Activated CD4-positive, alpha-beta T cell treated with anti-CD3 and anti-CD28 coated beads, Interleukin-2, Interleukin-6, amounts not matched to agents 100 ng/mL and 50 ng/mL, durations not matched to agents 16 hours and 8 hours (primary cell): ENCODE measurements at regions not wholly inside any gene's neighbourhood (a gene's known extent, or its start where the extent isn't known, plus 50 kb on each side); places are given as distances from the start of the nearest gene placed in this dataset.
"Not testable (repeated sequence)": the region's sequence is repeated elsewhere in the genome, so short reads cannot be mapped to it uniquely, and the experiment has no call there.

Experiments used
- DNase-seq: peaks from one replicate; pipeline ENCODE4 v3.0.0-alpha.2; 2020

DNA sequence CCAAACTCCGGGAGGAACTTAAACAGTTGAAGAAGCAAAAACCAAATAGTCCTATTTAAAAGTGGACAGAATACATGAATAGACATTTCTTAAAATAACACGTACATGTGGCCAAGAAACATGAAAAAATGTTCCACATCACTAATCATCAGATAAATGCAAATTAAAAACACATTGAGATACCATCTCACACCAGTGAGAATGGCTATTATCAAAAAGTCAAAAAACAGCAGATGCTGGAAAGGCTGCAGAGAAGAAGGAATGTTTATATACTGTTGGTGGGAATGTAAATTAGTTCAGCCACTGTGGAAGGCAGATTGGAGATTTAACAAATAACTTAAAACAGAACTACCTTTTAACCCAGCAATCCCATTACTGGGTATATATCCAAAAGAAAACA is 283.0 kb upstream of the IZUMO3 start:
- no peak for DNase-seq

DNA sequence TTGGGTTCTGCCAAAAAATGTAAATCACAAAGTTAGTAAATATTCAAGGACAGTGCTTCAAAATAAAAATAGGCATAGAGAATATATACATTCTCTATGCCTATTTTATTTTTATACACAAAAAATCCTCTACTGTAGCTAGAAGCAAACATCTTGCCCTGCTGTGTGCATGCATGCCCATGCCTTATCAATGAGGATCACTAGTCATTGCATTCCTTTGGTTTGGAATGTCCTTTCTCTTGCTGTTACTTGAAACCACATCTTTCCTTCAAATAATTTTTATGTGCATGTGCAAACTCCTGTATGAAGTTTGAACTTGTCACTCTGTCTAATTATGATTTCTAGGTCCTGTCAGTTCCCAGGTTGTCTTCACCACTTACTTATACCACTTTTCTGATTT is 278.9 kb upstream of the IZUMO3 start:
- no peak for DNase-seq

DNA sequence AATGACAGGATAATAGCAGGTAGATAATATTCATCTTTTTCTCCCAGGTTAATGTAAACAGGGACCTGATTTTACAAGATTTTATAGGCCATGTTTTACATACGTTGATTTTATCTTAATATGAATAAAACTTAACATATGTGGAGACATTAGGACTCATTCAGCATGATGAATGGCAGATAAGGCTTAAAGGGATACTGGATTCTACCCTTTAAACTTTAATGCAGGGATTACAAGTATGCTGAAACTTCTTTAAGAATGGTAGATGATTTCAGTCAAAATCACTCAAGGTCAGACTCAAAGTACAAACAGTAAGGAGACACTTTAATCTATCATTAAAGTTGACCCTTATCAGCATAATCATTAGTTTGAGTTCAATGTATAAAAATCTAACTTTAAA is 274.5 kb upstream of the IZUMO3 start:
- no peak for DNase-seq

DNA sequence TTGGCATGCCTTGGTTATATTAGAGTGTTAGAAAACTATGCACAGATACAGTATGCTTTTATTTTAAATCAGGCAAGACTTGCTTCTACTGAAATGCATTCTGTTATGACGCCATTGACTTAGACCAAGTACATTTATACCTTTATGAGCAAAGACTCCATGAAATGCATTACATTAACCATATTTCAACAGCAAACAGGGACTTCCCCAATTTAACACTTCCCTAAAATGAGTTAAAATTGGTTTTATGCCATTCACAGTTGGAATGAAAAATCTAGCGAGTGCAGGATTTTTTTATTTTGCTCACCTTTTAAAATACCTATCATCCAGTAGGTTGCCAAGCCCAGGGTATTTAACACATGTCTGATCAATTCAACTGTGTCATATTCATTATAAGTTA is 272.1 kb upstream of the IZUMO3 start:
- DNase-seq: no peak

DNA sequence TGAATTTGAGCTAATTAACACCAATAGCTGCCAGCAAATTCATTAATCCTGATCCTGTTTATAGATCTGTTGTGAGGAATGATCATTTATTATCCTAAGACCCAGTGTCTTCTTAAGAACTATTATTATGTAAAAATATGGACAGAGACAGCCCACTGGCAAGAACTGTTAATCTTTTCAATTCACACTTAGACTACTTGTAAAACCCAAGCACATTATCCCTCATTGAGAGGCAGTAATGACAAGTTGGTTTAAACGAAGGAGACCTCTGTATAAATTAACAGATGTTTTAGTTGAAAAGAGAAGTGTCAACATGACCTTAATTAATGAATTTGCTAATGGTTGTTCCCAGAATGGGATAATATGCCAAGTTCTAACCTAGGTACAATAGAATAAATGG is 270.3 kb upstream of the IZUMO3 start:
- DNase-seq: no peak

DNA sequence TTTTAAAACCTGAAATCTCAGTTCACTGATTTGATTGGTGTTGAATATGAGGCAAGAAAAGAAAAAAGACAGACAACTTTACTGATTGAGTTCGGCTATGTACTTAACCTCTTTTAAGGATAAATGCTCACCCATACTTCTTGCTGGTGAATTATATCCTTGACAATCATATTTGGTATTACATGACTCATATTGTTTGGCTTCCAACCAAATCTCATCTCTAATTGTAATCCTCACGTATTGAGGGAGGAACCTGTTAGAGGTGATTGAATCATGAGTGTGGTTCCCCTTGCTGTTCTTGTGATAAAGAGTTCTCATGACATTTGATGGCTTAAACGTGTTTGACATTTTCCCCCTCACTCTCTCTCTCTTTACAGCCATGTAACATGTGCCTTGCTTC is 255.6 kb upstream of the IZUMO3 start:
- DNase-seq: no peak

DNA sequence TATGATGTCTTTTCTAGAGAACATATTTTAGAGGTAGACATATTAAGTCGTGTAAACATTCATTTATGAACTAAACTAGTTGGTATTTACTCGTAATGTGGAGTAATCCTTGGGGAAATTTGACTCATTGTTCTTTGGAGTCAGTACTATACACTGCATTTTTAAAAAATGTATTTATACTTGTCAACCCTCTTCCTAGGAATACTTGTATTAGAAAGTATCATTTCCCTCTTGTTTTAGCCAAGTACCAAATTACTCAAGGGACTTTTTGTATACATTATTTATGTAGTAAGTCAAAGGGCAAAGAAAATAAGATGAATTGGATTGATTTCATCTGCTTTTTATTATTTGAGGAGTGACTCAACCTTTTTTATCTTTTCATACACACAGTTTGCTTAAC is 248.1 kb upstream of the IZUMO3 start:
- no peak for DNase-seq

DNA sequence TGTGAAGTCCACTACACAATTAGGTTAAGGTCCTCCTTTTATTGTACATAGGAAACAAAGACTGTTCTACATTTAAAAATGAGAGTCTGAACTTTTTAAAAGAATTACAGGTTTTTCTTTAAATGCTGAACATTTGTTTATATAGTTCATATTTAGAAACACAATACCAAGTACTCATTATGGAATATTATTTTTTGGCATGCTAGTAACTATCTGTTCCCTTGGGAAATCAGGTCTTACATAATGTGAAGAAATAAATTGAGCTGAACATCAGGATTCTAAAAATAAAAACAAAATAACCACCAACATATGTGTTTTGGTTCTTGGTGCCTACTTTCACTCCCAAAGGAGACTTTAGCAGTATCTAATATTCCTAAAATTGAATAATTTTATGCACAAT is 230.5 kb upstream of the IZUMO3 start:
- no peak for DNase-seq

DNA sequence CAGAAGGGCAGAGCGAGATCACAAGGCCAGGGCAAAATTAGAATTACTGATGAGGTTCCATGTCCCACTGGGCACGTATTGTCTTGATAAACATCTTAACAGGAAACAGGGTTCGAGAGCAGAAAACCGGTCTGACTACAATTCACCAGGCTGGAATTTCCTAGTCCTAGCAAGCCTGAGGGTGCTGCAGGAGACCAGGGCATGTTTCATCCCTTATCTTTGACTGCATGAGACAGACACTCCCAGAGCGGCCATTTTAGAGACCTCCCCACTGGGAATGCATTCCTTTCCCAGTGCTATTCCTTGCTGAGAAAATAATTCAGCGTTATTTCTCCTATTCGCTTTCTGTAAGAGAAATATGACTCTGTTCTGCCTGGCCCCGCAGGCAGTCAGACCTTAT is 228.5 kb upstream of the IZUMO3 start:
- DNase-seq: not testable (repeated sequence)

DNA sequence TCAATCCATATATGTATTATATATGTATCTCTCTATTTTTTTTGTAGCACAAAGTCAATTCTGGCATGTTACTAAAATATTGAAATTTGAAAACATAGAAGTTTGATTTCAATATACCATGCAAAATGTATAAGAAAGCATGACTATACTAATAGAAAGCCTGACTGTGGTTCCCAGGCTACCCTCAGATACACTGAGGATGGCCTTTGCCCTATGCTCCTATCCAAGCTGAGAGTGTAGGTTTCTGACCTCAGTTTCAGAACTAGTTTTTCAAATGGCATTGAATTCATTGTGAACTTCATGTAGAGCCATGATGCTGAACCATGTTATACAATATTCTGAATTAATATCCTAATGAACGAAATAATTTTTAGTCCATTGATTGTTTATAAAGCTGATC is 220.4 kb upstream of the IZUMO3 start:
- DNase-seq: no peak

DNA sequence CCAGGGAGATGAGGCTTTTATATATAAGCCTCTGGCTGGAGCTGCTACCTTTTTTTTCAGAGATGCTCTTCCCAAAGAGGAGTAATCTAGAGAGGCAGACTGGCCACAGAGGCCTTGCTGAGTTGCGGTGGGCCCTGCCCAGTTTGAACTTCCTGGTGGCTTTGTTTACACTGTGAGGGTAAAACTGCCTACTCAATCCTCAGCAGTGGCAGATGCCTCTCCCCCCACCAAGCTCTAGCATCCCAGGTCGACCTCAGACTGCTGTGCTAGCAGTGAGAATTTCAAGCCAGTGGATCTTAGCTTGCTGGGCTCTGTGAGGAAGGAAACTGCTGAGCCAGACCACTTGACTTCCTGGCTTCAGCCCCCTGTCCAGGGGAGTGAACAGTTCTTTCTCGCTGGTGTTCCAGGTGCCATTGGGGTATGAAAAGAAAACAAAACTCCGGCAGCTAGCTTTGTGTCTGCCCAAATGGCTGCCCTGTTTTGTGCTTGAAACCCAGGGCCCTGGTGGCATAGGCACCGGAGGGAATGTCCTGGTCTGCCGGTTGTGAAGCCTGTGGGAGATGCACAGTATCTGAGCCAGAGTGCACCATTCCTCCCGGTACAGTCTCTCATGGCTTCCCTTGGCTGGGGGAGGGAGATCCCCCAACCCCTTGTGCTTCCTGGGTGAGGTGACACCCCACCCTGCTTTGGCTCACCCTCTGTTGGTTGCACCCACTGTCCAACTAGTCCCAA is 219.5 kb upstream of the IZUMO3 start:
- no peak for DNase-seq

DNA sequence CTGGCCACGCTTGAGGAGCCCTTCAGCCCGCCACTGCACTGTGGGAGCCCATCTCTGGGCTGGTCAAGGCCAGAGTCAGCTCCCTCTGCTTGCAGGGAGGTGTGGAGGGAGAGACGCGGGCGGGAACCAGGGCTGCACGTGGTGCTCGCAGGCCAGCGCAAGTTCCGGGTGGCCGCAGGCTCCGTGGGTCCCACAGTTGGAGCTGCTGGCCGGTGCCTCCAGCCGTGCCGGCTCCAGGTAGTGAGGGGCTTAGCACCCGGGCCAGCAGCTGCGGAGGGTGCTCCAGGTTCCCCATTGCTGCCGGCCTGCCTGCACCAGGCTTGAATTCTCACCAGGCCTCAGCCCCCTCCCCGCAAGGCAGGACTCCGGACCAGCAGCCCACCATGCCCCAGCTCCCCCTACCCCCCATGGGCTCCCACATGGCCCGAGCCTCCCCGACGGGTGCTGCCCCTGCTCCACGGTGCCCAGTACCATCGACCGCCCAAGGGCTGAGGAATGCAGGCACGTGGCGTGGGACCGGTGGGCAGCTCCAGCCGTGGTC is 192.8 kb upstream of the IZUMO3 start:
- DNase-seq: no peak

DNA sequence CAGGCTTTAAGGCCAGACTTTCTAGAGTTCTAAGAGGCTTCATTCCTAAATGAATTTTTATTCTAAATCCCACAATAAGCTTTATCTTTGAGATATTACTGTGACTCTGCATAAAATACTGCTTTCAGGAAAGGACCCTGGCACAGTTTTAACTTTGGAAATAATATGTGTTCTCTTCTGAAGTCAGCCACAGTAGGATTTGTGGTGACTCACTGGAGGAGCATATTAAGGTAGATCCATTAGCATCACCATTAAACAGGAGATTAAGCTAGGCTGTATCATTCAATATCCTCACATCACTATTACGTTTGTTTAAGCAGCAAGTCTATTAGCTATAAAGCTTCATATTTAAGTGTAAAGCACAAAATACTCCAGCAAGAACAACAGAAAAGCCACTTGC is 186.1 kb upstream of the IZUMO3 start:
- DNase-seq: no peak

DNA sequence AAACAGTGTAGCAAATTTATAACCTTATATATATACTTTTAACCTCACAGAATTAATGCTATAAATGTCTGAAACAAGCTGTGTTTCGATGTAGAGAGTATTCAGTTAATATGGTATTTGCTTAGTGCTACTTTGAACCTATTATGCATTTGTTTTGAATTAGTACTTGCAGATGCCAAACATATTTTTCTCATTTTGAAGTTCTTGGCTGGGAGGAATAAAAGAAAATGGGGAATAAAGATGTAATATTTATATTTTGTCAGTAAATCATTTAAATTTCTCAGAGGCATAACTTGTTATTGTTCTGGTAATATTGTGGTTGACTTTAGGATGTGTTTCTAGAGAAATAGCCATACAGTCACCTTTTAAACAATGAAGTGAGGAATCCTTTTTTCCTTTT is 175.9 kb upstream of the IZUMO3 start:
- no peak for DNase-seq

DNA sequence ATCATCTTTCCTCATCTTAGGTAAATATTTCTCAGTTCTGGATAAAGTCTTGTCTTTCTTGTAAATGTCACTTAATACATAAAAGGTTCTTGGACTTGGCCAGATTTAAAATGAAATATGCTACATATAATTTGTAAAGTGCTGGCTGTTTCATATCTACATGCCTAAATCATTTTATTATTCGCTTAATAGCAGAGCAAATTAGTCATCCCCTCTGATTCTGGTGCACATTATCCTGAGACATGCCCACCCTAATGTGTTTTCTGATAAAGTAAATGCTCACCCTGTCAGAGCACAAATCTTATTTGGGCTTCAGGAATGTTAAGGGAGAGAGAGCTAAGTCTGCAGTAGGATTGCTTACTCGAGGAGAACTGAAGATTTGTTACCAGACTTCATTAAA is 166.5 kb upstream of the IZUMO3 start:
- DNase-seq: no peak

DNA sequence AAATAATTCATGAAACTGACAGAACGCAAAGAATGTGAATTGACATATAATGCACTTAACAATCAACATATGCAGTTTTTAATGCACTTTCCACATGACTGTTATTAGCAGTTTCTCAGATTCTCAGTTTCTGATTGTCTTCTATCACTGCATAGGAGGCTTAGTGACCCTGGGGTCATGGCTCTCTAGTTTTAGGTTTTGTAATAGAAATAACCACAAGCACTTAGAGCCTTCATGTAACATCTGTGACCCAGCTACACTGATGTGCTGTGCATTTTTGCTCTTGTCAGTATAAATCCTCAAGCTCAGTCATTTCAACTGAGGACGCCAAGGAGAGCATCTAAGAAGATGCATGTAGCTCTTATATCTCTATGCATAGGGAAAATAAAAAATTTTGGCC is 163.1 kb upstream of the IZUMO3 start:
- DNase-seq: no peak

DNA sequence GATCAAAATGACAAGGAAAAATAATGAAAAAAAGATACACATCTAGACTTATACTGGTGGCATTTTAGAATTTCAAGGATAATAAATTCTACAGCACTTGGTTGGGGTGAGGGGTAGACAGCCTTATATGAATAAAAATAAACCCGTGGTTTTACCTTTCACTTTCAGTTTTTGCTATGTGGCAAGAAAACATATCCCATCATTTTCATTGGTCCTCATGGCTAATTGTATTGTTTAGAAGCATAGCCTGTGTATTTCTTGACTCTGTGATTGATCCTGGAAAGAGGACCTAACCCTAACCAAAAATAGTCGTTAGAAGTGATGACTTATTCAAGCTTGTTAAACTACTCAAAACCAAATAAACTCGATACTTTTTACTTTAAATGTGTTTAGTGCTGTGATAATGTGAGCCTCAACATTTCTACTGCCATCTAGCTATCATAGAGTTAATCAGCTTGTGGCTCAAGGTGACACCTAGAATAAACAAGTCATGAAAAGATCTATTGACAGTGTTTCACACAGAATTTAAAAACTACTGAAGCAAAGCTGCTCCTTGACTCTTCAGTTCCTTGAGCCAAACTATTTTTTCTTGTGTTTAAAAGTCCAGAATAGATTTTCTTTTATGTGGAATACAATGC is 153.3 kb upstream of the IZUMO3 start:
- DNase-seq: no peak

DNA sequence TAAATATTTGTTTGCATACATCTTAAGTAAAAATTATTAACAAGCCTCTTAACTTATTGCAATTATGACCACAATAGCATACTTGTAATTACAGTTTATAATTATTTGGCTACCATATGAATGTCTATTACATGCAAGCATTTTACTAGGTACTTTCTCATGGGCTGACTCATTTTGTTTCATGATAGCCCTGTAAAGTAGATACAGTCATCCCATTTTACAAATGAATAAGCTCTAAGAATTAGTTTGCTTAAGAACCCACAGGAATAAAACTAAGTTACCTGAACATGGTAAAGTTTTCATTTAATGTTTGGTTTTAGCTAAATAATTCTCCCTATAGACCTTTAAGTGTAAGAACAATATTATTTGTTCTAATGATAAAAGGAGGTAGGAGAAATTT is 126.6 kb upstream of the IZUMO3 start:
- DNase-seq: no peak

DNA sequence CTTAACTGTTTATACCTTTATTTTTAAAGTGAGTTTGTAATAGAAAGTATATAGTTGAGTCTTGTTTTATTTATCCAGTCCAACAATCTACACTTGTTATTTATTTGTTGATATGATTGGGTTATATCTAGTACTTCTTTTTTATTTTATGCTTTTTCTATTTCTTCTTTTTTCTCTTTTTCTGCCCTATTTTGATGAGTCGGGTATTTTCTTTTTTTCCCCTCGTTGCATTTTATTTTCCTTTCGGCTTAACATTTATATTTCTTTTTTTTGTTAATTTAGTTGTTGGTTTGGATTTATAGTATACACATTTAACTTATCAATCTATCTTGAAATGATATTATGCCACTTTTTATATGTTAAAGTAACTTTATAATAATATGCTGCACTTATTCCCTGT is 111.7 kb upstream of the IZUMO3 start:
- DNase-seq: no peak

DNA sequence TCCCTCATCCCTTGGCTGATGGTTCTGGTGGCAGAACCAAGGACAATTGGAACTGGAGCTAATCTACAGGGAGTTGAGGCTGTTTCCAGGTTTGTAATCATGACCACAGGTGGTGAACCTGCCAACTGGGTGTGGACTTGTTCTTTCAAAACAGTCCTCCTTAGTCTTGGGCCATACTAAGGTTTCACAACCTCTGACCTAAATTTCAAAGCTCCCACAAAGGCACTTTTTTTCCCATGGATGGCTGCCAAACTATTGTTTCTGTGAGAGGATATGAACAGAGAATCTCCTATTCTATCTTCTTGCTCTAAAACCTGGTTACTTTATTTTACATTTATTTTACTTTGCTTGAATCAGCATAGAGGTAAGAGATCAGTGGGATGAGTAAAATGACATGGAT is 106.5 kb upstream of the IZUMO3 start:
- no peak for DNase-seq

DNA sequence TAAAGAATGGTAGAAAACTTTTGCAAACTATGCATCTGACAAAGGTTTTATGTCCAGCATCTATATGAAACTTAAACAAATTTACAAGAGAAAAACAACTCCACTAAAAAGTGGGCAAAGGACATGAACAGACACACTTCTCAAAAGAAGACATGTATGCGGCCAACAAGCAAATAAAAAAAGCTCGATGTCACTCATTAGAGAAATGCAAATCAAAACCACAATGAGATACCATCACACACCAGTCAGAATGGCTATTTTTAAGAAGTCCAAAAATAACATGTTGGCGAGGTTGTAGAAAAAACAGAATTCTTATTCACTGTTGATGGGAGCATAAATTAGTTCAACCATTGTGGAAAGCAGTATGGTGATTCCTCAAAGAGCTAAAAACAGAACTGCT is 83.1 kb upstream of the IZUMO3 start:
- not testable (repeated sequence) for DNase-seq

DNA sequence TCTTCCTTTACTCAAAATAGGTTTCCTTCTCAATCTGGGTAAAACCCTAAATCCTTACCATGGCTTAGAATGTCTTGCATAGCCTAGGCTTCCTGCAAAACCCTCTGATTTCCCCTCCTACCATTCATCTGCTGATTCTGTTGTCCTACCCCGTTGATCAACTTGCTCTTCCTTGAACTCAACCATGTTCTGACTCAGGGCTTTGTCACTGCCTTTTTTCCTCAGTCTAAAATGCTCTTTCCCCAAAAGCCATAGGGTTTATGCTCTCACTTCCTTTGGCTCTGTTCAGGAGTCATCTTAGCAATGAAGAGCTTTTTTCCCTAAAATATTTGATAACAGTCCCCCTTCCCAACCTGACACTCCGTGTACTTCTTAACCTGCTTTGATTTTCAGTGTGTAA is 79.4 kb upstream of the IZUMO3 start:
- DNase-seq: no peak

DNA sequence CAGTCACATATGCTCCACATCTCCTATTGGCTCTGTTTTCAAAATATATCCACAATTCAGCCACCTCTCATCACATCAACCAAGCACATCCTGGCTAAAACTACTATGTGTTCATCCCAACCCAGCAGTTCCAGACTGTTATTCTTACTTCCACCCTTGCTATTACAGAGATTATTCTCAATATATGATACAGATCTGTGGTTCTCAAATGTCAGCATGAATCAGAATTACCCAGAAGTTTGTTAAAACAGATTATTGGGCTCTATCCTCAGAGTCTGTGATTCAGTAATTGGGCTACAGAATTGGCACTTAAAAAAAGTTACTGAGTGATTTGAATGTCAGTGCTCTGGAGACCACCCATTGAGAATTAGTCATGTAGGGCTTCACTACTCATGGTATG is 78.8 kb upstream of the IZUMO3 start:
- no peak for DNase-seq

DNA sequence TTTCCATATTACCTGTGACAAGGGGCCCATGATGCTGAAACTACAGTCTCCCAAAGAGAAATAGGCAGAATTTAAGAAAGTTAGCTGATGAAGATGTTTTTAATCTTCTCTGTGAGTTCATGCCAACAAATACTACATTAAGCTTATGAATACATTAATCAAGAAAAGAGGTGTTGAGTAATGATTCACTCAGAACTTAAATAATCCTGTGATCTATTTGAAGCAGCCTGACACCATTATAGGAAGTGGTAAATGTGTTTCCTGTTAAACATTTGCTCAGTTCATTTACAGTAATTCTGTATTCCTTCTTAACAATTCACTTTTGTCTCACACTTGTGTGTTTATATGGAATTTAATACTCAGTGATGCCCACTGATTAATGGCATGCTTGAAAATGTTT is 75.0 kb upstream of the IZUMO3 start:
- DNase-seq: no peak

DNA sequence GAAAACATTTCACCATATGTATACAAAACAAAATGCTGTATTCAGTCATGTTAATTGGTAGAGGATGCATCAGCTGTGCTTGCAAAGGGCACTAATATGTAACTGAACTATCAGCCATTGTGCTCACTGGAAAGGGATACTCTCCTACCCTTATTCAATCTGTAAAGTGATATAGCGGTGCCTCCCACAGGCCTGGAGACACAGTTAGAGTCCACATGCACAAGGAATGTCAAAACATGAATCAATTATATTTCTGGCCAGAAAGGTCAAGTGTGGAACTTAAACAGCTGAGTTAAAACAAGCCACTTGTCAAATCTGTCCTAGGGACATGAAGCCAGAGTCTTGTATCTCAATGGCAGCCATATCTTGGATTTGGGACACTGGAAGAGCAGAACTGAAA is 71.2 kb upstream of the IZUMO3 start:
- DNase-seq: no peak
